GM19438 (cell line): ENCODE measurements at regions not wholly inside any gene's neighbourhood (a gene's known extent, or its start where the extent isn't known, plus 50 kb on each side); places are given as distances from the start of the nearest gene placed in this dataset.

Experiments
- ATAC-seq: cut with Tn5 transposase; IDR thresholded peaks from one replicate; pipeline ENCODE4 v1.9.1; 2021; ENCODE audit warnings: low read depth; ENCODE audit not compliant: unreplicated experiment

GRCh38 chr7:17507717-17508116 is 209.3 kb downstream of the AHR start:
- no peak for ATAC-seq

- ATAC-seq: no peak
These were observed 213.8 kb downstream of the AHR start for GRCh38 chr7:17512181-17512675.

GRCh38 chr7:17516771-17517170 is 218.3 kb downstream of the AHR start:
- ATAC-seq: no peak

DNA sequence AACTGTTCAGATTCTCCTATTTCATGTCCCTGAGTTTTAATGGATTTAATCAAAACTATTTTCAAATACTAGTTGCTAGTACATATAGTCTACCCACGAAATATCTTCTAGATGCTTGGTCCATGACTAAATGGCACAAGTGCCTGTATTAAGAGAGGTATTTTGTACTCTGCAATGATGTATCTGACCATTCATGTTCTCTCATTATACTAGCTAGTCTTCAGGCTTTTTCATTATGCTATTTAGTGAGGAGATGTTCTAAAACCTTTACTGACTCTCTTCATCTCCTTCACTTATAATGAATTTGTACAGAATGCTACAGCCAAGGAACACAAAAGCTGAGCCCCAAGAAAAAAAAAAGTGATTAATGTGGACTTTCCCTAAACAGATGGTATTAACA is 222.5 kb downstream of the AHR start:
- ATAC-seq: no peak

DNA sequence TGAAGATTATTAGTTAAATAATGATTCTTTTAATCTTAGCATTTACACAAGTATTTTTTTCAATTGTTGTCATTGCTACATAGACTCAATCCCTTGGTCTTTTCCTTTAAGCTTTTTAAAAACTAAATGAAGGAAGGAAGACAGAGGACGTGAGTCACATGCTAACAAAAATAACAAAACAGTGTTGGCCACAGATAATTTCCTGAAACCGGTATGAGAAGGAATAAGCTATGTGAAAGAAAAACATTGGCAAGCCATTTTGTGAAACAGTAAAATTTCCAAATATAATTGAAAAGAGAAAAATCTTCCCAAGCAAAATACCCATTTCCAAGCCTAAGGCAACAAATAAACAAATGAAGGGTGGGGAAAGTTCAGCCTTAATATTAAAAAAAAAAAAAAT is 223.0 kb downstream of the AHR start:
- no peak for ATAC-seq

- no peak for ATAC-seq
These were observed 225.6 kb downstream of the AHR start for GRCh38 chr7:17523813-17524739.

DNA sequence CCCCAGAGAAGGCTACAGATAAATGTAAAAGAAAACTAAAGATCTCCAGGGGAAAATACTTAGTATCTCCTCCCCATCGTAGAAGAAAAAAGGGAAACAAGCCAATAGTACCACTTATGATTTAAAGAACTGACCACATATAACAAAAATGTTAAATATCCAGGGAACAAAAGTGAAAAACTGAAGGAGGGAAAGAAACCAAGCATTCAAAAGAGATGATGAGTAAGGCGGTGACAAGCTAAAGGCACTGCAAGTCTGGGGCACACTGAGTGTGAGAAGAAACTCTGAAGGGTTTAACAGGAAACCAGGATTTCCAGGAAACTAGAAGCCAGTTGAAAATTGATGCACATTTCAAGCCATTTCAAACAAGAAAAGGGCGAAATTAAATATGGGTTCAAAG is 226.3 kb downstream of the AHR start:
- ATAC-seq: no peak

GRCh38 chr7:17526621-17527020 is 228.2 kb downstream of the AHR start:
- no peak for ATAC-seq

GRCh38 chr7:17528636-17529035 is 230.2 kb downstream of the AHR start:
- ATAC-seq: no peak

DNA sequence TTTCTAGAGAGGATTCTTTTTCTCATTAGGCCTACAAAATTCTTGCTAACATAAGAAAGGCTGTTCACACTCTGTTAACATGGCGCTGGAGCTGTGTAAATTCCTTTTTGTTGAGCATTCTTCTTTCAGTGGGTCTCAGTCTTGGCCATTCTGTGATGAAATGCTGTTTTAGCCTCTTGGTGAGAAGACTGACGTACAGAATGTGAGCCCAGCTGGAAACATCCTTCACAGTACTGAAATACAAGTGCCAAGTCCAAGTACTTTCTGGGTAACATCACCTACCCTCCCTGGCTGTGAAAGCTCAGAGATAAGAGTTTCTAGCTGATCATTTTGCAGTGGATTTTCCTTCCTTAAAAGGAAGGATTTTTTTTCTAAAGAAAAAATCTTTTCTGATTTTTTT is 231.8 kb downstream of the AHR start:
- ATAC-seq: no peak

GRCh38 chr7:17530741-17531421 is 232.4 kb downstream of the AHR start:
- ATAC-seq: peak; percentile 65

- ATAC-seq: no peak
These were observed 234.5 kb downstream of the AHR start for GRCh38 chr7:17532861-17533404.

DNA sequence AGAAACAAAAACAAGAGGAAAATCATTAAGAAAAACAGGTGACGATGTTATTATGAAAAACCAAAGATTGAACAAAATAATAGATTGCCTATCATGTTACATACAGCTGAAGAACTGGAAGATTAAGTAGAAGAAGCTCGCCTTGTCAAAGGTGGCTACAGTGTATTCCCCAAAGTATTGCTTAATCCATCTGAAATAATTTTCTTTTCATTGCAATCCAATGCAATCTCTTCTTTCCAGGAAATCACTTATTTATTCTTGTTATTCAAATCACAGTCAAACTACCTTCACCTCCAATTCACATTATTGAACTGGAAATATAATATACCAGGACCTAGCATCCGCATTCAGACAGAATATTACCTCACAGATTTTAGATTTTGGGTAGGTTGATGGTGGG is 235.9 kb downstream of the AHR start:
- ATAC-seq: no peak

- no peak for ATAC-seq
These were observed 237.3 kb downstream of the AHR start for GRCh38 chr7:17535776-17536175.

DNA sequence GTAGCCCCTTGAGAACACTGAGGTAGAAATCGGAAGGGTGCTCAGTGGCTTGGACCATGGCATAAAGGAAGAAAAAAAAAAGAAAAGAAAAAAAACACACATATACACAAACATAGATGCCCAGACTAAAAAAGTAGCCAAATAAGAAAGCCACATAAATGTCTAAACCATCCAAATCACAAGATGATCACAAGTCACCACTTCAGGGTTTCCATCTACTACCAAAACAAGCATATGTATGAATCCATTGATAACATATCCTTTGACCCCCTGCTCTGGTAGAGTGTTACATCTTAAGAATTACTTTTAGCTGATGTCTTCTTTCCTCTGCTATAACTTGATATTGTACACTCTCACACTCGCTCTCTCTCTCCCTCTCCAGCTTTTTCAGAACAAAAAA is 245.9 kb downstream of the AHR start:
- no peak for ATAC-seq

DNA sequence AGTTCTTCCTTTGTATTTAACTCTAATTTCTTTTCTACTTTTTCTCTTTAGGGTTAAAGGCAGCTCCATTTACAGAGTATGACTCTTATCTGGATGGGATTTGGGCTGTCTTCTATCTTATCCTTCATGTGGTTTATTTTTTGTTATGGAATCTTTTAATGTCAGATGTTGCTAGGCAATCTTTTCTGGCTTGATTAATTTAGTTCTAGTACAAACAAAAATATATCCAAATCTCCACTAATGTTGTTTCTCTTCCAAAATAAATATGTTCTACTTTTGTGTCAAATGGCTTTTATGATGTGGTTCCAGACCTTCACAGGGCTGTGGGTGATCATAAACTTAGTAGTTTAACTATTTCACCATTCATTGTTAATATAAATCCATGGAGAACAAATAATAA is 246.9 kb downstream of the AHR start:
- no peak for ATAC-seq

- ATAC-seq: no peak
These were observed 247.7 kb downstream of the AHR start for GRCh38 chr7:17546189-17546588.

DNA sequence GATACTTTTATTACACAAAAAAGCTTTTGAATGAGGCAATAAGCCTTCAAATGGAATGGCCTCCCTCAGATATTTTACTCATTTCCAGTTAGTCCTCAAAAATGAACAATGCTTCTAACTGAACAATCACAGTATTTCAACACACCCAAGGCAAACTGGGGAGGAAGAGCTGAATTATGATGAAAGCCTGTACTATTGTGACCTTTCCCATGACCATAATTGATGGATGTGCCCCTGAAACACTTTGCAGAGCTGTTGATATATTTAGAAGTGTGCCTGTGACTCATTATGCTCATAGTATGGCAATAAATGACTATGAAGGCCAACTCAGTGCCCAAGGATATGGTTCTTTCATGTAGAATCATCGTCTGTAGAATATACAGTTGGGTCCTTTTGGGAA is 248.1 kb downstream of the AHR start:
- no peak for ATAC-seq

GRCh38 chr7:17548014-17548653 is 249.7 kb downstream of the AHR start:
- ATAC-seq: no peak

- no peak for ATAC-seq
These were observed 251.0 kb downstream of the AHR start for GRCh38 chr7:17549406-17549805.

DNA sequence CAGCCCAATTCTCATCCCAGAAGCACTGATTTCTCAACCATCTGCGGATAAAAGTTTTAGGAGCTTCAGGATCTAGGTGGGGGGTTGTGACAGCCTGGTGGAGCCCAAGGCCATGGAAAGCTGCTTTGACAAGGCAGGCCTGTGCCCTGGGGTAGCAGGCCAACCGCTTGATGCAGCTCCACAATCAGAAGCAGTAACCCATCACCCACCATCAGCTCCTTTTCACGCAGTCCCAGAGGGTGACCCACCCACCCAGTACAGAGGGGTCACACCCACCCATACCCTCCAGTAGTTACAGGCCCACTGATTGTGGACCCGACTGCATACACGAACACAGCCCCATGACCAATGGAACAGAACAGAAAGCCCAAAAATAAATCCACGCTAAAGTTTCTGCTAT is 253.9 kb downstream of the AHR start:
- no peak for ATAC-seq
